Hepatocyte (in vitro differentiated cells): ENCODE measurements at regions not wholly inside any gene's neighbourhood (a gene's known extent, or its start where the extent isn't known, plus 50 kb on each side); places are given as distances from the start of the nearest gene placed in this dataset.

Source experiments
- EZH2 ChIP-seq: fragments of 200-600 bp; sonication (generic); IDR thresholded peaks from 2 replicates; pipeline ENCODE4 v1.6.1; 2016; ENCODE audit warnings: antibody characterized with exemption, mild to moderate bottlenecking, borderline replicate concordance
- EZH2phosphoT487 ChIP-seq: fragments of 200-600 bp; sonication (generic); IDR thresholded peaks from one replicate; pipeline ENCODE4 v1.6.1; 2018; ENCODE audit warnings: antibody characterized with exemption, mild to moderate bottlenecking, low read depth, moderate library complexity; ENCODE audit not compliant: unreplicated experiment, severe bottlenecking

- TF ChIP-seq EZH2 (no peak), EZH2phosphoT487 (no peak)
Observed at GRCh38 chr3:191119415-191120295, 79.4 kb upstream of the OSTN start.
